Body of pancreas (tissue), 4 donors: ENCODE measurements at regions not wholly inside any gene's neighbourhood (a gene's known extent, or its start where the extent isn't known, plus 50 kb on each side); places are given as distances from the start of the nearest gene placed in this dataset.

Experiments used
- ATAC-seq: fragments of 150-250 bp; one replicate; pipeline ENCODE4 v1.9.1; 2016
- DNase-seq, 4 donors: peaks; one replicate each; pipeline ENCODE4 v3.0.0-alpha.2; 2019
- H3K27ac ChIP-seq, 4 donors: fragments of 200-600 bp; sonication (generic); 1 replicate in 3 of 4; 2 replicates in 1 of 4; pipeline versions ENCODE4 v1.5.1 to v1.6.1; 2016 to 2019; ENCODE audit warnings: mild to moderate bottlenecking in 1 of 4, mixed read lengths in 1 of 4, moderate library complexity in 1 of 4
- H3K27me3 ChIP-seq, 2 donors: fragments of 200-600 bp; sonication (generic); one replicate each; pipeline ENCODE4 v1.6.0; 2016; ENCODE audit warnings: mild to moderate bottlenecking in 1 of 2
- H3K36me3 ChIP-seq, 2 donors: fragments of 200-600 bp; sonication (generic); replicated peaks in 1 of 2; 2 replicates each; pipeline ENCODE4 v1.5.1; 2016; ENCODE audit warnings: low read depth in 2 of 2; ENCODE audit not compliant: insufficient read depth in 1 of 2
- H3K4me1 ChIP-seq: fragments of 200-600 bp; sonication (generic); one replicate; pipeline ENCODE4 v1.6.0; 2016
- H3K4me3 ChIP-seq, 2 donors: fragments of 200-600 bp; sonication (generic); 1 replicate in 1 of 2; 2 replicates in 1 of 2; pipeline ENCODE4 v1.5.1; 2016 to 2019
- H3K9me3 ChIP-seq, 3 donors: fragments of 200-600 bp; sonication (generic); 1 replicate in 2 of 3; 2 replicates in 1 of 3; pipeline ENCODE4 v1.5.1; 2016
- CTCF ChIP-seq, 7 experiments: fragments of 450-650 bp in 4 of 7; fragments of 200-600 bp in 3 of 7; sonication (generic) in 3 of 7; IDR thresholded peaks; one replicate each; pipeline ENCODE4 v1.5.1; 2016 to 2019; ENCODE audit warnings: antibody characterized with exemption in 7 of 7
- POLR2A ChIP-seq, 3 donors: fragments of 450-650 bp; IDR thresholded peaks; one replicate each; pipeline ENCODE4 v1.6.1; 2016; ENCODE audit warnings: antibody characterized with exemption in 3 of 3, mild to moderate bottlenecking in 2 of 3
- WGBS, 2 donors: methylation state at CpG; one replicate each; pipeline ENCODE4 v1.1.5; 2017; 5-methylcytosine and 5-hydroxymethylcytosine counted together
- intact Hi-C: fragments of 100-400 bp; cut with DNase I; formaldehyde crosslinking; loops from one replicate; pipeline ENCODE4 v1.15.1; 2023

GRCh38 chr3:34934660-34935059 lies 704.7 kb upstream of the ARPP21 start:
- TF ChIP-seq POLR2A (IDR thresholded peaks at IDR 0.05) (no peak), CTCF (IDR thresholded peaks at IDR 0.05) (no peak)
- DNase-seq (no peak), ATAC-seq (no peak)
- Histone ChIP-seq H3K36me3 (no peaks in the 10 kb centered on the region), H3K27me3 (no peaks in the 10 kb centered on the region), H3K9me3 (no peaks in the 10 kb centered on the region), H3K27ac (no peak overlapping the region), H3K4me1 (no peaks in the 10 kb centered on the region), H3K4me3 (no peak overlapping the region)
- intact Hi-C loops = no loop called here

GRCh38 chr3:34938784-34939183 lies 700.5 kb upstream of the ARPP21 start:
- no peak for DNase-seq
- Histone ChIP-seq H3K36me3 (no peaks in the 10 kb centered on the region), H3K27ac (no peak overlapping the region), H3K4me3 (no peak overlapping the region), H3K9me3 (no peaks in the 10 kb centered on the region), H3K27me3 (no peaks in the 10 kb centered on the region), H3K4me1 (no peaks in the 10 kb centered on the region)
- no peak for TF ChIP-seq CTCF (IDR thresholded peaks at IDR 0.05)
- TF ChIP-seq POLR2A (IDR thresholded peaks at IDR 0.05) = no peak
- intact Hi-C loops = no loop called here
- 59 to 75% methylated on average over 1 of the region's 1 CpG for WGBS, 2 donors
- no peak for ATAC-seq

GRCh38 chr3:34942256-34942655 lies 697.1 kb upstream of the ARPP21 start:
- Histone ChIP-seq H3K27me3 (no peaks in the 10 kb centered on the region), H3K4me1 (no peaks in the 10 kb centered on the region), H3K4me3 (no peak overlapping the region), H3K36me3 (no peaks in the 10 kb centered on the region), H3K27ac (no peak overlapping the region), H3K9me3 (no peaks in the 10 kb centered on the region)
- no peak for DNase-seq
- intact Hi-C loops = no loop called here
- ATAC-seq = no peak
- TF ChIP-seq CTCF (IDR thresholded peaks at IDR 0.05) = no peak
- TF ChIP-seq POLR2A (IDR thresholded peaks at IDR 0.05) = no peak

- H3K4me3 ChIP-seq = no peak overlapping the region
- DNase-seq (no peak), ATAC-seq (no peak)
- intact Hi-C loops = no loop called here
- H3K27ac ChIP-seq = no peak overlapping the region
- no peaks in the 10 kb centered on the region for H3K9me3 ChIP-seq
- H3K27me3 ChIP-seq = no peaks in the 10 kb centered on the region
- no peaks in the 10 kb centered on the region for H3K36me3 ChIP-seq
- H3K4me1 ChIP-seq = no peaks in the 10 kb centered on the region
- TF ChIP-seq POLR2A (IDR thresholded peaks at IDR 0.05) (no peak), CTCF (IDR thresholded peaks at IDR 0.05) (no peak)
Observed at GRCh38 chr3:34947834-34948233, 691.5 kb upstream of the ARPP21 start.

GRCh38 chr3:34948517-34948916 lies 690.8 kb upstream of the ARPP21 start:
- Histone ChIP-seq H3K4me3 (no peak overlapping the region), H3K9me3 (no peaks in the 10 kb centered on the region), H3K27ac (no peak overlapping the region), H3K27me3 (no peaks in the 10 kb centered on the region), H3K4me1 (no peaks in the 10 kb centered on the region), H3K36me3 (no peaks in the 10 kb centered on the region)
- TF ChIP-seq POLR2A (IDR thresholded peaks at IDR 0.05) (no peak), CTCF (IDR thresholded peaks at IDR 0.05) (no peak)
- ATAC-seq (no peak), DNase-seq (no peak)
- WGBS, 2 donors = 50 to 65% methylated on average over 1 of the region's 1 CpG
- intact Hi-C loops = no loop called here
